ENCODE measurements at regions not wholly inside any gene's neighbourhood (a gene's known extent, or its start where the extent isn't known, plus 50 kb on each side); places are given as distances from the start of the nearest gene placed in this dataset.
"Not testable (repeated sequence)": the region's sequence is repeated elsewhere in the genome, so short reads cannot be mapped to it uniquely, and the experiment has no call there.

GRCh38 chr7:29667096-29667669 is 103.5 kb downstream of the PRR15 start:
- TF ChIP-seq SMC3 (IDR thresholded peaks at IDR 0.05; ENCODE audit: low read depth, low read length); CTCF (conservative IDR thresholded peaks at IDR 0.05; ENCODE audit: low read depth, low read length); ELK1 (IDR thresholded peaks at IDR 0.05; ENCODE audit: borderline replicate concordance, low read depth, low read length): not testable (repeated sequence)
